IPS-20b (cell line): ENCODE measurements at regions not wholly inside any gene's neighbourhood (a gene's known extent, or its start where the extent isn't known, plus 50 kb on each side); places are given as distances from the start of the nearest gene placed in this dataset.
"Not testable (repeated sequence)": the region's sequence is repeated elsewhere in the genome, so short reads cannot be mapped to it uniquely, and the experiment has no call there.

Source experiments
- H3K27ac ChIP-seq: one replicate; pipeline ENCODE4 v1.5.1; 2013; ENCODE audit warnings: low read length
- H3K27me3 ChIP-seq: 2 replicates; pipeline ENCODE4 v1.6.1; 2013; ENCODE audit warnings: mild to moderate bottlenecking, low read length, inconsistent platforms; ENCODE audit not compliant: insufficient read depth
- H3K36me3 ChIP-seq: 2 replicates; pipeline ENCODE4 v1.6.1; 2013; ENCODE audit warnings: low read depth, mild to moderate bottlenecking, inconsistent platforms, low read length, moderate library complexity; ENCODE audit not compliant: insufficient read depth
- H3K4me1 ChIP-seq: 2 replicates; pipeline ENCODE4 v1.6.1; 2013; ENCODE audit warnings: mild to moderate bottlenecking, control low read depth, inconsistent platforms, low read length, moderate library complexity; ENCODE audit not compliant: insufficient read depth
- H3K4me3 ChIP-seq: 2 replicates; pipeline ENCODE4 v1.5.1; 2013; ENCODE audit warnings: mild to moderate bottlenecking, low read length, inconsistent platforms
- H3K9ac ChIP-seq: 2 replicates; pipeline ENCODE4 v1.6.1; 2013; ENCODE audit warnings: low read depth, mild to moderate bottlenecking, inconsistent platforms, low read length, moderate library complexity
- H3K9me3 ChIP-seq: 2 replicates; pipeline ENCODE4 v1.6.1; 2013; ENCODE audit warnings: mild to moderate bottlenecking, low read depth, low read length, inconsistent platforms; ENCODE audit not compliant: insufficient read depth

- Histone ChIP-seq H3K4me1 (no peaks in the 10 kb centered on the region), H3K9me3 (peaks cover 57% of the 10 kb centered on the region), H3K4me3 (no peak overlapping the region), H3K27me3 (no peaks in the 10 kb centered on the region; the same call in 1 of the 2 replicates), H3K27ac (no peak overlapping the region), H3K9ac (no peak overlapping the region), H3K36me3 (no peaks in the 10 kb centered on the region)
Measured at GRCh38 chr15:20644896-20645295, 103.3 kb upstream of the GOLGA6L6 start.

DNA sequence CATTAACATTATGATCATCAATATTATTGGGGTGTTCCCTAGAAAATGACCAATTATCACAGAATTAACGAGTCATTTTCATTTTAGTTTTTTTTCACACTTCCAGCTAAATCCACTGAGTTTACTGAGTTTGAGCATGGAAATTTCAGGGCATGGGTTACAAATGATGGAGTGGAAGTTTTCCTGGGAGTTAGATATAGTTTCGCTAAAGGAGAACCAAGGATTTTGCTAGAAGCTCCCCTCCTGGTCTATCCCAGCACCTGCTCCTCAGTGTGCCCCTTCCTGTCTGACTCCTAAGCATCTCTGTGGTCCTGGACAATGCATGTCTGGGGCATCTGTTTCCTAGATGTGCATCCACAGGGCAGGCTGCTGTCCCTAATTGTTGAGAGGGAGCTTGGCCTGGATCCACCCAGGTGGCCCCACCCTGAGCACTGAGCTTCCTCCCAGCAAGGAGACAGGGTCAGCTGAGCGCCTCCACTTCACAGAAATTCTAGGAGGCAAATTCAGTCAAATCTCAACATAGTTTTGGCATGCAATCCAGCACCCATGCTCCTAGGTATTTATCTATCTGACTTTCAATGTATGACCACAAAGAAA lies 102.3 kb upstream of the GOLGA6L6 start:
- Histone ChIP-seq H3K27ac (no peak overlapping the region), H3K9ac (no peak overlapping the region), H3K9me3 (peaks cover 50% of the 10 kb centered on the region)

GRCh38 chr15:20643024-20643770 lies 101.6 kb upstream of the GOLGA6L6 start:
- Histone ChIP-seq H3K4me1 (no peaks in the 10 kb centered on the region), H3K27me3 (no peaks in the 10 kb centered on the region; the same call in 1 of the 2 replicates), H3K27ac (no peak overlapping the region), H3K9ac (no peak overlapping the region), H3K9me3 (peaks cover 45% of the 10 kb centered on the region), H3K4me3 (no peak overlapping the region), H3K36me3 (no peaks in the 10 kb centered on the region)

More for the DNA sequence above, 102.3 kb upstream of the GOLGA6L6 start:
- H3K36me3 ChIP-seq = no peaks in the 10 kb centered on the region
- no peaks in the 10 kb centered on the region; the same call in 1 of the 2 replicates for H3K27me3 ChIP-seq
- no peaks in the 10 kb centered on the region for H3K4me1 ChIP-seq
- H3K4me3 ChIP-seq = no peak overlapping the region

DNA sequence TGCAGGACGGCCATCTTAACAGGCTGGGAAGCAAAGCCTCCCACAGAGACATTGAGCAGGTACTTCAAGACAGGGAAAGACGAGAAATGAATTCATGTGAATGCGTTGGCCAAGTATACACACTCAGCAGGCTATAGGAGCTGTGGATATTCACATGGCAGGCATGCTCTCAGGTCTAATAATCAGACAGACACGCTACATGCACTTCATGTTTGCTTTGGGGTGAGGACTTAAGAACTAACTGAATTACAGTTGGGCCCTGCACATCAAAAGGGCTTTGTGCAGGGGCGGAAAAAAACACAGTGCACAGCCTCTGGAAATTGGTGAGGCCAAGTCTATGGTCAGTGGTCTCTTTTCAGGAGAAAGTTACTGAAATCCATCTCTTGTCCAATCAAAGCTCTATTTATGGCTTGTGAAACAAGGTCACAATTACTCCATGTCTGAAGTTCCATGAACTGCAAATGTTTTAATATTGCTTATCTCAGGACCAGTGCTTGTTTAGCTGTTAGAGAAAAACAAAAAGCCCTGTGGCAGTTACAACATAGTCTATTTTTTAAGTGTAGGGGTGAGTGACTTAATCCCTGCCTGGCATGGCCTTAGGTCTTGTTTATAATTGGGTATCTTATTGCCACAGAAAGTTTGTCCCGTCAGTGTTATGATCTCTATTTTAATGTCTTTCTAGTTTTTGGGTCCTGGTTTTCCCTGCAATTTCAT lies 100.6 kb upstream of the GOLGA6L6 start:
- Histone ChIP-seq H3K9me3 (peaks cover 43% of the 10 kb centered on the region), H3K9ac (no peak overlapping the region), H3K27me3 (no peaks in the 10 kb centered on the region; the same call in 1 of the 2 replicates), H3K4me1 (no peaks in the 10 kb centered on the region), H3K36me3 (no peaks in the 10 kb centered on the region), H3K27ac (no peak overlapping the region), H3K4me3 (no peak overlapping the region)

GRCh38 chr15:20640427-20640826 lies 98.8 kb upstream of the GOLGA6L6 start:
- H3K4me3 ChIP-seq, H3K4me1 ChIP-seq, H3K9ac ChIP-seq, H3K36me3 ChIP-seq, H3K27ac ChIP-seq, H3K27me3 ChIP-seq: not testable (repeated sequence)
- H3K9me3 ChIP-seq = peaks cover 30% of the 10 kb centered on the region

DNA sequence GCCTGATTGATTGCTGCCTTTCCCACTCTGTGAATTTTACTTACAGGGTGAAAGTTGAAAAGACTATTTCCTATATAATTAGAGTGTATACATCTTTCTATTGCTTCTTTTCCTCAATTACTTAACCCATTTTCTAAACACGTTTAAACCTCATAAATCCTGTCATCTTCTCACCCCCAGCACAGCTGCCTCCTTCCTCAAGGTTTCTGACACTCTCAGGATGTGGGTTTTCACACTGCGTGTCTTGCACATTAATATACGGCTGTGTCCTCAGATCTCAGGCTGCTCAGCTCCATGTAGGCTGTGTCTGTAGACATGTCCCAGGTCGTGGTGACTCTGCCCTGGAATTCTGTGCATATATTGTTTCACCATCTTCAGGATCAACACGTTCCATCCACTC lies 97.6 kb upstream of the GOLGA6L6 start:
- H3K27me3 ChIP-seq, H3K4me1 ChIP-seq, H3K9ac ChIP-seq, H3K36me3 ChIP-seq, H3K27ac ChIP-seq, H3K4me3 ChIP-seq: not testable (repeated sequence)
- peaks cover 22% of the 10 kb centered on the region for H3K9me3 ChIP-seq

- not testable (repeated sequence) for H3K9me3 ChIP-seq, H3K4me1 ChIP-seq, H3K4me3 ChIP-seq, H3K27ac ChIP-seq, H3K27me3 ChIP-seq, H3K36me3 ChIP-seq, H3K9ac ChIP-seq
Measured at GRCh38 chr15:20637499-20637898, 95.9 kb upstream of the GOLGA6L6 start.

GRCh38 chr15:20629526-20629925 lies 87.9 kb upstream of the GOLGA6L6 start:
- H3K36me3 ChIP-seq, H3K4me1 ChIP-seq: not testable (repeated sequence)

DNA sequence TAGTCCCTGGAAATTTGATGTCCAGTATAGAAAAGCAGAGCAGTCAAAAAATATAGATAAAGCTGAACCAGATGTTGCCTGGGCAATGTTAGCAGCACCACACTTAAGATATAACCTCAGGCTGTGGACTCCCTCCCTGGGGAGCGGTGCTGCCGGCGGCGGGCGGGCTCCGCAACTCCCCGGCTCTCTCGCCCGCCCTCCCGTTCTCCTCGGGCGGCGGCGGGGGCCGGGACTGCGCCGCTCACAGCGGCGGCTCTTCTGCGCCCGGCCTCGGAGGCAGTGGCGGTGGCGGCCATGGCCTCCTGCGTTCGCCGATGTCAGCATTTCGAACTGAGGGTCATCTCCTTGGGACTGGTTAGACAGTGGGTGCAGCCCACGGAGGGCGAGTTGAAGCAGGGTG lies 86.9 kb upstream of the GOLGA6L6 start:
- not testable (repeated sequence) for H3K27me3 ChIP-seq, H3K27ac ChIP-seq, H3K9ac ChIP-seq, H3K4me3 ChIP-seq, H3K4me1 ChIP-seq, H3K9me3 ChIP-seq, H3K36me3 ChIP-seq

More at GRCh38 chr15:20629526-20629925, 87.9 kb upstream of the GOLGA6L6 start:
- H3K9ac ChIP-seq, H3K9me3 ChIP-seq, H3K4me3 ChIP-seq, H3K27me3 ChIP-seq, H3K27ac ChIP-seq: not testable (repeated sequence)

- not testable (repeated sequence) for H3K4me3 ChIP-seq, H3K27ac ChIP-seq, H3K27me3 ChIP-seq, H3K36me3 ChIP-seq, H3K9me3 ChIP-seq, H3K9ac ChIP-seq, H3K4me1 ChIP-seq
Measured at GRCh38 chr15:20625469-20625868, 83.9 kb upstream of the GOLGA6L6 start.

DNA sequence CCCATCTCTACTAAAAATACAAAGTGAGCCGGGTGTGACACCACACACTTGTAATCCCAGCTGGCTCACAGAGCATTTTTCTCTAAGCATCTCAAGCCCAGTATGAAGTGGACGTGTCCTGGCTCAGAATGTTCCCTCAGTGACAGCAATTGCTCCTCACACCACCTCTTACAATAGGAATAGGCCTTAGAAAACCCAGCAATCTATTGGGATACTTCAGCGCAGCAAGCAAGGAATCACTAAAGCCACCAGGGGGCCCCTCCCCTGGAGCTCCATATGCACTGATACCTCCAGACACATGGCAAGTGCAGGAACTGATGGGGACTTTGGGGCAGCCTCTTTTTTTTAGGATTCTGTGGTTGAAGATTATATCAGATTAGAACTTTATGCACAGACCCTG lies 82.5 kb upstream of the GOLGA6L6 start:
- H3K27me3 ChIP-seq, H3K9ac ChIP-seq, H3K27ac ChIP-seq, H3K9me3 ChIP-seq, H3K4me1 ChIP-seq, H3K36me3 ChIP-seq, H3K4me3 ChIP-seq: not testable (repeated sequence)

GRCh38 chr15:20622117-20622516 lies 80.5 kb upstream of the GOLGA6L6 start:
- H3K27me3 ChIP-seq, H3K4me1 ChIP-seq, H3K9ac ChIP-seq, H3K27ac ChIP-seq, H3K36me3 ChIP-seq, H3K9me3 ChIP-seq, H3K4me3 ChIP-seq: not testable (repeated sequence)
